ENCODE measurements at regions not wholly inside any gene's neighbourhood (a gene's known extent, or its start where the extent isn't known, plus 50 kb on each side); places are given as distances from the start of the nearest gene placed in this dataset.
"Not testable (repeated sequence)": the region's sequence is repeated elsewhere in the genome, so short reads cannot be mapped to it uniquely, and the experiment has no call there.

- H3K36me3 ChIP-seq (ENCODE audit: control insufficient read depth, insufficient read depth, low read length): no peaks in the 10 kb centered on the region
- H3K27ac ChIP-seq (ENCODE audit: low read depth, low read length): no peak overlapping the region
- H3K9me3 ChIP-seq (ENCODE audit: control insufficient read depth, insufficient read depth, low read length): no peaks in the 10 kb centered on the region
- no peak overlapping the region for H3K4me3 ChIP-seq (ENCODE audit: low read depth, low read length)
- peaks cover 6% of the 10 kb centered on the region for H3K4me1 ChIP-seq (ENCODE audit: control insufficient read depth, insufficient read depth, low read length)
- H3K27me3 ChIP-seq (ENCODE audit: control insufficient read depth, insufficient read depth, low read length): no peaks in the 10 kb centered on the region
- no peak overlapping the region for H3K9ac ChIP-seq (ENCODE audit: low read depth, low read length)
These were observed 1110.0 kb upstream of the ACVR2A start for GRCh38 chr2:146734821-146735190.

GRCh38 chr2:146734042-146734820 lies 1110.6 kb upstream of the ACVR2A start:
- no peaks in the 10 kb centered on the region for H3K36me3 ChIP-seq (ENCODE audit: control insufficient read depth, insufficient read depth, low read length)
- no peaks in the 10 kb centered on the region for H3K9me3 ChIP-seq (ENCODE audit: control insufficient read depth, insufficient read depth, low read length)
- no peaks in the 10 kb centered on the region for H3K27me3 ChIP-seq (ENCODE audit: control insufficient read depth, insufficient read depth, low read length)
- peak overlapping the region; percentile 4; the same call in 1 of the 2 replicates for H3K4me3 ChIP-seq (ENCODE audit: low read depth, low read length)
- no peak overlapping the region for H3K27ac ChIP-seq (ENCODE audit: low read depth, low read length)
- H3K4me1 ChIP-seq (ENCODE audit: control insufficient read depth, insufficient read depth, low read length): peaks cover 6% of the 10 kb centered on the region
- no peak overlapping the region for H3K9ac ChIP-seq (ENCODE audit: low read depth, low read length)

GRCh38 chr2:146730882-146731281 lies 1113.9 kb upstream of the ACVR2A start:
- H3K27ac ChIP-seq (ENCODE audit: low read depth, low read length): no peak overlapping the region
- H3K4me1 ChIP-seq (ENCODE audit: control insufficient read depth, insufficient read depth, low read length): peaks cover 6% of the 10 kb centered on the region
- no peaks in the 10 kb centered on the region for H3K36me3 ChIP-seq (ENCODE audit: control insufficient read depth, insufficient read depth, low read length)
- no peaks in the 10 kb centered on the region for H3K9me3 ChIP-seq (ENCODE audit: control insufficient read depth, insufficient read depth, low read length)
- H3K4me3 ChIP-seq (ENCODE audit: low read depth, low read length): no peak overlapping the region
- no peaks in the 10 kb centered on the region for H3K27me3 ChIP-seq (ENCODE audit: control insufficient read depth, insufficient read depth, low read length)
- no peak overlapping the region for H3K9ac ChIP-seq (ENCODE audit: low read depth, low read length)

- H3K36me3 ChIP-seq (ENCODE audit: control insufficient read depth, insufficient read depth, low read length): no peaks in the 10 kb centered on the region
- H3K9me3 ChIP-seq (ENCODE audit: control insufficient read depth, insufficient read depth, low read length): peaks cover 25% of the 10 kb centered on the region; the same call in 1 of the 2 replicates
- H3K27ac ChIP-seq (ENCODE audit: low read depth, low read length): no peak overlapping the region
- H3K4me1 ChIP-seq (ENCODE audit: control insufficient read depth, insufficient read depth, low read length): no peaks in the 10 kb centered on the region
- no peak overlapping the region for H3K9ac ChIP-seq (ENCODE audit: low read depth, low read length)
- H3K4me3 ChIP-seq (ENCODE audit: low read depth, low read length): no peak overlapping the region
- H3K27me3 ChIP-seq (ENCODE audit: control insufficient read depth, insufficient read depth, low read length): no peaks in the 10 kb centered on the region
These were observed 1123.3 kb upstream of the ACVR2A start for GRCh38 chr2:146721486-146721885.

GRCh38 chr2:146720170-146720569 lies 1124.7 kb upstream of the ACVR2A start:
- Histone ChIP-seq H3K9me3 (ENCODE audit: control insufficient read depth, insufficient read depth, low read length) (peaks cover 25% of the 10 kb centered on the region; the same call in 1 of the 2 replicates), H3K4me1 (ENCODE audit: control insufficient read depth, insufficient read depth, low read length) (no peaks in the 10 kb centered on the region), H3K9ac (ENCODE audit: low read depth, low read length) (no peak overlapping the region), H3K27me3 (ENCODE audit: control insufficient read depth, insufficient read depth, low read length) (no peaks in the 10 kb centered on the region), H3K27ac (ENCODE audit: low read depth, low read length) (no peak overlapping the region), H3K4me3 (ENCODE audit: low read depth, low read length) (no peak overlapping the region), H3K36me3 (ENCODE audit: control insufficient read depth, insufficient read depth, low read length) (no peaks in the 10 kb centered on the region)

DNA sequence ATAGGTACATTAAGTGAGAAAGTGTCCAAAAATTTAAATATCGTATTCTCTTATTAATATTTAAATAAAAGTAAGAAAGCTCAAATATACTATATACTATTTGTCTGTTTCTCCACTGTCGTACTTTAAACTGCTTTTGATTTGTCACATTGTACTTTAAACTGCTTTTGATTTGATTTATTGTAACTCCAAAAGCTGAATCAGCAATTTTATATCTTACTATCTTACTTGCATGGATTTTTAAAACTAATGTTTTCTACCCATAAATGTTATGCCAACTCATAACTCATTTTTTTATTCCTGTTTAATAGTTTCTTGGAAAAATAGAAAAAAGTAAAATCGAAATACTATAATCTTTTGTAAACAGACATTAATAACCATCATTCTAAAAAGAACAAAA lies 1128.2 kb upstream of the ACVR2A start:
- Histone ChIP-seq H3K36me3 (ENCODE audit: control insufficient read depth, insufficient read depth, low read length) (no peaks in the 10 kb centered on the region), H3K9me3 (ENCODE audit: control insufficient read depth, insufficient read depth, low read length) (peaks cover 17% of the 10 kb centered on the region; the same call in 1 of the 2 replicates), H3K27me3 (ENCODE audit: control insufficient read depth, insufficient read depth, low read length) (no peaks in the 10 kb centered on the region), H3K4me1 (ENCODE audit: control insufficient read depth, insufficient read depth, low read length) (no peaks in the 10 kb centered on the region), H3K9ac (ENCODE audit: low read depth, low read length) (no peak overlapping the region), H3K4me3 (ENCODE audit: low read depth, low read length) (no peak overlapping the region), H3K27ac (ENCODE audit: low read depth, low read length) (no peak overlapping the region)

GRCh38 chr2:146709004-146709403 lies 1135.8 kb upstream of the ACVR2A start:
- Histone ChIP-seq H3K27me3 (ENCODE audit: control insufficient read depth, insufficient read depth, low read length) (no peaks in the 10 kb centered on the region), H3K27ac (ENCODE audit: low read depth, low read length) (no peak overlapping the region), H3K9ac (ENCODE audit: low read depth, low read length) (no peak overlapping the region), H3K4me1 (ENCODE audit: control insufficient read depth, insufficient read depth, low read length) (no peaks in the 10 kb centered on the region), H3K9me3 (ENCODE audit: control insufficient read depth, insufficient read depth, low read length) (no peaks in the 10 kb centered on the region), H3K36me3 (ENCODE audit: control insufficient read depth, insufficient read depth, low read length) (no peaks in the 10 kb centered on the region), H3K4me3 (ENCODE audit: low read depth, low read length) (no peak overlapping the region)

GRCh38 chr2:146701183-146701582 lies 1143.6 kb upstream of the ACVR2A start:
- no peak overlapping the region for H3K9ac ChIP-seq (ENCODE audit: low read depth, low read length)
- no peak overlapping the region for H3K4me3 ChIP-seq (ENCODE audit: low read depth, low read length)
- H3K9me3 ChIP-seq (ENCODE audit: control insufficient read depth, insufficient read depth, low read length): peaks cover 18% of the 10 kb centered on the region
- no peaks in the 10 kb centered on the region for H3K27me3 ChIP-seq (ENCODE audit: control insufficient read depth, insufficient read depth, low read length)
- H3K4me1 ChIP-seq (ENCODE audit: control insufficient read depth, insufficient read depth, low read length): no peaks in the 10 kb centered on the region
- peaks cover 4% of the 10 kb centered on the region; the same call in 1 of the 2 replicates for H3K36me3 ChIP-seq (ENCODE audit: control insufficient read depth, insufficient read depth, low read length)
- no peak overlapping the region for H3K27ac ChIP-seq (ENCODE audit: low read depth, low read length)

DNA sequence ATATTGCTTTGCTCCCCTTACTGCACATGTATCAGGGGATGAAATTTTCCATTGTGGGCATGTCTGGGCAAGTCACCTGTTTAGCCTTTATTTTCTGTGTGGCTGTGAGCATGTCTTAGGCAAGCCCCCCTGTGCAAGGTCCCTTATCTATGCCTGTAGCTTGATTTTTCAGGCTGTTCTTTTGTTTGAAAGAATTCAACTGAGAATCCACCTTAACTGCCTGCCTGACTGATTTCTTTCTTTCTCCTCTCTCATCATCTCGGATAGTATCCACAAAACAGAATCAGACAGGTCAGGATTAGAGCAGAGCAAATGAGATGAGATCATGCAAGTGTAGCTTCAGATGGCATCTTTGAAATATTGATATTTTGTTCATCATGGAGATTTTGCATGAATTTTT lies 1147.5 kb upstream of the ACVR2A start:
- no peak overlapping the region for H3K27ac ChIP-seq (ENCODE audit: low read depth, low read length)
- no peak overlapping the region for H3K4me3 ChIP-seq (ENCODE audit: low read depth, low read length)
- peaks cover 18% of the 10 kb centered on the region for H3K9me3 ChIP-seq (ENCODE audit: control insufficient read depth, insufficient read depth, low read length)
- peaks cover 16% of the 10 kb centered on the region for H3K4me1 ChIP-seq (ENCODE audit: control insufficient read depth, insufficient read depth, low read length)
- no peak overlapping the region for H3K9ac ChIP-seq (ENCODE audit: low read depth, low read length)
- H3K36me3 ChIP-seq (ENCODE audit: control insufficient read depth, insufficient read depth, low read length): peaks cover 4% of the 10 kb centered on the region; the same call in 1 of the 2 replicates
- H3K27me3 ChIP-seq (ENCODE audit: control insufficient read depth, insufficient read depth, low read length): no peaks in the 10 kb centered on the region

GRCh38 chr2:146696787-146697186 lies 1148.0 kb upstream of the ACVR2A start:
- not testable (repeated sequence) for H3K36me3 ChIP-seq (ENCODE audit: control insufficient read depth, insufficient read depth, low read length); H3K4me3 ChIP-seq (ENCODE audit: low read depth, low read length); H3K9ac ChIP-seq (ENCODE audit: low read depth, low read length); H3K27me3 ChIP-seq (ENCODE audit: control insufficient read depth, insufficient read depth, low read length); H3K27ac ChIP-seq (ENCODE audit: low read depth, low read length)
- Histone ChIP-seq H3K9me3 (ENCODE audit: control insufficient read depth, insufficient read depth, low read length) (peaks cover 18% of the 10 kb centered on the region), H3K4me1 (ENCODE audit: control insufficient read depth, insufficient read depth, low read length) (peaks cover 19% of the 10 kb centered on the region)

GRCh38 chr2:146681991-146682390 lies 1162.8 kb upstream of the ACVR2A start:
- Histone ChIP-seq H3K9ac (ENCODE audit: low read depth, low read length) (no peak overlapping the region), H3K9me3 (ENCODE audit: control insufficient read depth, insufficient read depth, low read length) (no peaks in the 10 kb centered on the region), H3K27ac (ENCODE audit: low read depth, low read length) (no peak overlapping the region), H3K27me3 (ENCODE audit: control insufficient read depth, insufficient read depth, low read length) (no peaks in the 10 kb centered on the region), H3K4me1 (ENCODE audit: control insufficient read depth, insufficient read depth, low read length) (peaks cover 12% of the 10 kb centered on the region), H3K36me3 (ENCODE audit: control insufficient read depth, insufficient read depth, low read length) (no peaks in the 10 kb centered on the region; the same call in 1 of the 2 replicates), H3K4me3 (ENCODE audit: low read depth, low read length) (no peak overlapping the region)

Data from HUES48 (cell line).